Psoas muscle (tissue), 7 donors: ENCODE measurements at regions not wholly inside any gene's neighbourhood (a gene's known extent, or its start where the extent isn't known, plus 50 kb on each side); places are given as distances from the start of the nearest gene placed in this dataset.

ENCODE experiments used
- ATAC-seq, 4 donors: fragments of 200-7000 bp; cut with Tn5 transposase; one replicate each; pipeline ENCODE4 v1.9.1; 2020; ENCODE audit warnings: moderate library complexity in 3 of 4, mild to moderate bottlenecking in 2 of 4
- DNase-seq, 2 donors: peaks; one replicate each; pipeline ENCODE4 v3.0.0-alpha.2; 2020
- H3K27ac ChIP-seq: fragments of 200-600 bp; one replicate; pipeline ENCODE4 v1.8.0; 2022
- H3K27me3 ChIP-seq, 3 donors: fragments of 200-600 bp in 1 of 3; one replicate each; pipeline versions ENCODE4 v1.6.1 to v1.8.0; 2013 to 2022; ENCODE audit warnings: low read length in 2 of 3, mild to moderate bottlenecking in 2 of 3, moderate library complexity in 1 of 3; ENCODE audit not compliant: insufficient read depth in 3 of 3
- H3K36me3 ChIP-seq, 2 donors: fragments of 200-600 bp in 1 of 2; one replicate each; pipeline versions ENCODE4 v1.6.1 to v1.8.0; 2013 to 2022; ENCODE audit warnings: low read depth in 1 of 2, mild to moderate bottlenecking in 1 of 2, moderate library complexity in 1 of 2; ENCODE audit not compliant: insufficient read depth in 1 of 2
- H3K4me1 ChIP-seq: fragments of 200-600 bp; one replicate; pipeline ENCODE4 v1.8.0; 2022
- H3K4me3 ChIP-seq: fragments of 200-600 bp; one replicate; pipeline ENCODE4 v1.8.0; 2022; ENCODE audit warnings: mild to moderate bottlenecking
- H3K9me3 ChIP-seq: fragments of 200-600 bp; one replicate; pipeline ENCODE4 v1.8.0; 2022
- CTCF ChIP-seq: fragments of 200-600 bp; IDR thresholded peaks from one replicate; pipeline ENCODE4 v1.8.0; 2022; ENCODE audit warnings: antibody characterized with exemption
- WGBS, 3 donors: extraction: QIAGEN DNeasy Blood & Tissue Kit; methylation state at CpG; one replicate each; pipeline versions ENCODE4 v1.1.6 to v1.1.7; 2013; 5-methylcytosine and 5-hydroxymethylcytosine counted together
- intact Hi-C, 2 donors: fragments of 100-400 bp; cut with DNase I; formaldehyde crosslinking; loops; one replicate each; pipeline versions ENCODE4 v1.11.0 to v1.14.2; 2022
- donor health status: healthy with polysubstance abuse.
- donor health status: DM: no; HTN: no; CAD: no; lungs with moderate emphysema.
- donor health status: Bipolar disorder and iron deficiency.
- donor health status: healthy.
- donor health status: DM: yes; HTN: yes; CAD: no.
- donor health status: DM: no; HTN: no; CAD: no.
- donor health status: DM: yes; HTN: yes; CAD: no.

GRCh38 chr2:5845798-5846330 is 153.7 kb downstream of the SOX11 start:
- no peaks in the 10 kb centered on the region for H3K27me3 ChIP-seq
- WGBS, 3 donors: 67 to 76% (median 68%) methylated on average over 6 of the region's 6 CpGs
- DNase-seq: no peak
- no peaks in the 10 kb centered on the region for H3K4me1 ChIP-seq
- intact Hi-C loops: no loop called here
- H3K4me3 ChIP-seq: no peak overlapping the region
- H3K9me3 ChIP-seq: no peaks in the 10 kb centered on the region
- H3K27ac ChIP-seq: no peak overlapping the region
- no peak for ATAC-seq
- no peaks in the 10 kb centered on the region for H3K36me3 ChIP-seq
- TF ChIP-seq CTCF: no peak

- H3K27me3 ChIP-seq: no peaks in the 10 kb centered on the region
- no peak overlapping the region for H3K27ac ChIP-seq
- WGBS, 3 donors: 93 to 97% (median 94%) methylated on average over 7 of the region's 7 CpGs
- H3K36me3 ChIP-seq: no peaks in the 10 kb centered on the region
- H3K4me3 ChIP-seq: no peak overlapping the region
- no peak for ATAC-seq
- H3K4me1 ChIP-seq: no peaks in the 10 kb centered on the region
- intact Hi-C loops: no loop called here
- no peak for DNase-seq
- TF ChIP-seq CTCF: no peak
- H3K9me3 ChIP-seq: no peaks in the 10 kb centered on the region
These were observed 154.7 kb downstream of the SOX11 start for GRCh38 chr2:5846881-5847280.

GRCh38 chr2:5849562-5849961 is 157.4 kb downstream of the SOX11 start:
- Histone ChIP-seq H3K27me3 (no peaks in the 10 kb centered on the region), H3K4me3 (no peak overlapping the region), H3K27ac (no peak overlapping the region), H3K4me1 (no peaks in the 10 kb centered on the region), H3K9me3 (no peaks in the 10 kb centered on the region), H3K36me3 (no peaks in the 10 kb centered on the region)
- intact Hi-C loops: no loop called here
- DNase-seq (no peak), ATAC-seq (no peak)
- TF ChIP-seq CTCF: no peak
- 43 to 68% (median 50%) methylated on average over 3 of the region's 3 CpGs for WGBS, 3 donors

- no peak for TF ChIP-seq CTCF
- ATAC-seq (no peak), DNase-seq (no peak)
- no peak overlapping the region for H3K27ac ChIP-seq
- no peaks in the 10 kb centered on the region for H3K36me3 ChIP-seq
- no peaks in the 10 kb centered on the region for H3K4me1 ChIP-seq
- H3K27me3 ChIP-seq: no peaks in the 10 kb centered on the region
- intact Hi-C loops: no loop called here
- H3K9me3 ChIP-seq: no peaks in the 10 kb centered on the region
- H3K4me3 ChIP-seq: no peak overlapping the region
These were observed 159.2 kb downstream of the SOX11 start for GRCh38 chr2:5851410-5851809.

GRCh38 chr2:5854797-5855196 is 162.6 kb downstream of the SOX11 start:
- WGBS, 3 donors: 81 to 92% (median 92%) methylated on average over 2 of the region's 2 CpGs
- no peak for TF ChIP-seq CTCF
- Histone ChIP-seq H3K9me3 (no peaks in the 10 kb centered on the region), H3K4me1 (no peaks in the 10 kb centered on the region), H3K36me3 (no peaks in the 10 kb centered on the region), H3K27me3 (no peaks in the 10 kb centered on the region), H3K27ac (no peak overlapping the region), H3K4me3 (no peak overlapping the region)
- DNase-seq: no peak
- intact Hi-C loops: no loop called here
- no peak for ATAC-seq
